Activated naive CD8-positive, alpha-beta T cell treated with anti-CD3 and anti-CD28 coated beads, Interleukin-2, amount 10 ng/mL, durations not matched to agents 7 days and 5 days (primary cell): ENCODE measurements at regions not wholly inside any gene's neighbourhood (a gene's known extent, or its start where the extent isn't known, plus 50 kb on each side); places are given as distances from the start of the nearest gene placed in this dataset.
"Not testable (repeated sequence)": the region's sequence is repeated elsewhere in the genome, so short reads cannot be mapped to it uniquely, and the experiment has no call there.

Source experiments
- ATAC-seq: fragments of 150-1000 bp; cut with Tn5 transposase; one replicate; pipeline ENCODE4 v1.10.0; 2021; ENCODE audit warnings: low read depth, moderate library complexity
- POLR2A ChIA-PET: fragments of 350-600 bp; sonication (Branson Sonifier 250); formaldehyde crosslinking; loops from one replicate; lab custom pipeline; 2021; ENCODE audit warnings: antibody characterized with exemption; lab: Charles Lee
- DNase-seq: peaks from one replicate; pipeline ENCODE4 v3.0.0; 2021
- H3K27ac Mint-ChIP-seq: one replicate; pipeline ENCODE4 v1.8.0; 2022; ENCODE audit warnings: mild to moderate bottlenecking, mixed read lengths
- H3K27me3 Mint-ChIP-seq: one replicate; pipeline ENCODE4 v1.8.0; 2022; ENCODE audit warnings: mild to moderate bottlenecking, moderate library complexity, mixed read lengths
- H3K36me3 Mint-ChIP-seq: one replicate; pipeline ENCODE4 v1.8.0; 2021; ENCODE audit warnings: mild to moderate bottlenecking, mixed read lengths
- H3K4me1 Mint-ChIP-seq: one replicate; pipeline ENCODE4 v1.8.0; 2021; ENCODE audit warnings: mixed read lengths
- H3K4me3 Mint-ChIP-seq: one replicate; pipeline ENCODE4 v1.8.0; 2022; ENCODE audit warnings: mild to moderate bottlenecking, moderate library complexity, mixed read lengths
- H3K9me3 Mint-ChIP-seq: one replicate; pipeline ENCODE4 v1.8.0; 2021; ENCODE audit warnings: mixed read lengths

DNA sequence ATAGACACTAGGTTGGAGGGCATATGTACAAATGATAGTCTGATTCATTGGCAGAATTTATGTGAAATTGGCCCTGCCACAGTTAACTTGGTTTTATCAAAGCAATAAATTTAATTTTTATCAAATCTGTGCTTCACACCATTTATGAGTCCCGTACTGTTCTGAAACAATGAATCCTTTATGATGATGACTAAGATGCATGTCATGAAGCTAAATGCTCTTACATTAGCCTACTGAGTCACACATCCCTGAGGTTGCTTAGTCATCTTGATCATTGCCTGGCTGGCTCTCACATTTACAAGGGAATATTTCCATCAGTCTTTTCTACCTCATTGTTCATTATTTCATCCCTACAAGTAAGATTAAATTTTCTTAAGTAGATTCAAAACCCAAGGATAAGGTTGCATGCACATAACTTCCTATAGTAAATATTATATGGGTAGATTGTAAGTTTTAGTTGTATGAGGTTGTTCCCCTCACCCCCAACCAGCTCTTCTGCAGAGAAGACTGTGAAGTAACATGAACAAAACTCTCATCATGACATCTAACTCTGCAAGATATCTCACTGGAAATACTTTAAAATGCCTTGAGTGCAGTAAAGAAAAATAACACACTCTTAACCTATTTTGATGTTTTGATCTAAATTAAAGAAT lies 170.7 kb downstream of the CYB561 start:
- peaks cover 2% of the 10 kb centered on the region for H3K9me3 Mint-ChIP-seq
- ATAC-seq, result no peak

DNA sequence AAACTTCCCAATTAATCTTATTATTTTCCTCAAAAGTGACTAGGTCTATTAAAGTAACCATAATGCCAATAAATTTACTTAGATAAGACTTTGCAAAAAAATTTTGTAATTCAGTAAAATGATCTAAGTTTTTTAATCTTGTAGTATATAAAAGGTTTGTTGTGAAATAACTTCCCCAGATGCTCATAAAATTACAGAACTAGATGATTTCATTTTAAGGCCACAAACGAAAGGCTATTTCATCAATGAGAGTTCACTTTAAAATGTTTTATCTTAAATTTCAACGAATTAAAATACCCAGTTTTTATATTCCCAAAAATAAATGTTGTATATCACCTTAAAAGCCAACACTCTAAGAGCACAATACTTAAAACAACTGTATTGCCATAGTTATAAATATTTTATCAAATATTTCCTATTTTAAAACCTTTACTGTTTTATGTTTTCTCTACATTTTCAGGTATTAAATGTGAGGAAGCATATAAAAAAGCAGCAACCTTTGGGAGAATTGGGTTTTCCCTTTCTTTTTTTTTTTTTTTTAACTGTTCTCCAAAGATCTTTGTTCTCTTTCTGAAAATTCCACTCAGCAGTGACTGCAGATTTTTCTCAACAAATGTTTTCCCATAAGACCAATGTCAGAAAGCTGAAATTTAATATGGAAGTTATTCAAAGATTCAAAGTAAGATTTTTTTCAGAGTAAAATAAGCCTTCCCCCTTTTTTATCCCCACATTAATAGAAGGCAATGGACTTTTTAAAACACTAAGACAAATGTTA lies 169.9 kb downstream of the CYB561 start:
- no peak for DNase-seq
- POLR2A ChIA-PET, result no interaction called here
- no peak overlapping the region for H3K4me3 Mint-ChIP-seq

More for the DNA sequence above, 170.7 kb downstream of the CYB561 start:
- H3K4me1 Mint-ChIP-seq, result peaks cover 11% of the 10 kb centered on the region
- POLR2A ChIA-PET, result no interaction called here
- no peaks in the 10 kb centered on the region for H3K36me3 Mint-ChIP-seq
- H3K27me3 Mint-ChIP-seq, result no peaks in the 10 kb centered on the region
- no peak for DNase-seq
- H3K4me3 Mint-ChIP-seq, result no peak overlapping the region
- H3K27ac Mint-ChIP-seq, result no peak overlapping the region

DNA sequence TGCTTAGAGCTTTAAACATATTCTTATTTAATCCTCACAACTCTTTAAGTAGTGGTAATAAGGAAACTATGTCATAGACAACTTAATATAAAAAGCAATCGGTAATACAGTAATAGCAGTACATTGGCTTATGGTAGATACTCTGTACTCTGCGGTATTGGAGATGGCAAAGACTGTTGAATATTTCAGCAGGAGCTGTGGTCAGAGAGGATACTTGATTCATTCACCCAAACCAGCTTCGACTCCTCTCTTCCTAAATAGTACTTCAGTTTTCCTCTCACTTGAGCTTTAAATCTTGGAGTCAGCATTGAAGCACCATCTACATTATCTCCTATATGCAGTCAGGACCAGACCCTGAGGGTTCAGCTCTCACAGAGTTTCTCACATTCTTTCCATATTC lies 169.3 kb downstream of the CYB561 start:
- DNase-seq (no peak), ATAC-seq (no peak)
- Mint-ChIP-seq H3K4me3 (no peak overlapping the region), H3K4me1 (peaks cover 11% of the 10 kb centered on the region), H3K36me3 (no peaks in the 10 kb centered on the region), H3K27me3 (no peaks in the 10 kb centered on the region), H3K9me3 (peaks cover 2% of the 10 kb centered on the region), H3K27ac (no peak overlapping the region)
- POLR2A ChIA-PET, result no interaction called here

More for the DNA sequence above, 169.9 kb downstream of the CYB561 start:
- Mint-ChIP-seq H3K27me3 (no peaks in the 10 kb centered on the region), H3K36me3 (no peaks in the 10 kb centered on the region), H3K9me3 (peaks cover 2% of the 10 kb centered on the region), H3K4me1 (peaks cover 11% of the 10 kb centered on the region), H3K27ac (no peak overlapping the region)
- no peak for ATAC-seq

DNA sequence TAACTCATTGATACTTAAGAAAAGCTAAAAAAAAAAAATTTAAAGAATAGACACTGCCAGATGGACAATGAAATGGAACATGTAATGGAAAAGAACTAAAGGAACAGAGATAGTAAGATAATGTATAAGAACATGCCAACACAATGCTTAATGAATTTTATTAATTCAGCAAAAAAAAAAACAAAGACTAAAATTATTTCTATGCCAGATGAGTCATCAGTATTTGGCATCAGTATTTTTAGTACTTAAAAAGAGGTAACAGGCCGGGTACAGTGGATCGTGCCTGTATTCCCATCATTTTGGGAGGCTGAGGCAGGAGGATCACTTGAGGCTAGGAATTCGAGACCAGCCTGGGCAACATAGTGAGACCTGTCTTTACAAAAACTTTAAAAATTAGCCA lies 168.5 kb downstream of the CYB561 start:
- H3K27ac Mint-ChIP-seq, result no peak overlapping the region
- no peak for ATAC-seq
- no peak for DNase-seq
- H3K36me3 Mint-ChIP-seq, result no peaks in the 10 kb centered on the region
- peaks cover 11% of the 10 kb centered on the region for H3K4me1 Mint-ChIP-seq
- no peak overlapping the region for H3K4me3 Mint-ChIP-seq
- H3K9me3 Mint-ChIP-seq, result peaks cover 2% of the 10 kb centered on the region
- H3K27me3 Mint-ChIP-seq, result no peaks in the 10 kb centered on the region
- POLR2A ChIA-PET, result no interaction called here

DNA sequence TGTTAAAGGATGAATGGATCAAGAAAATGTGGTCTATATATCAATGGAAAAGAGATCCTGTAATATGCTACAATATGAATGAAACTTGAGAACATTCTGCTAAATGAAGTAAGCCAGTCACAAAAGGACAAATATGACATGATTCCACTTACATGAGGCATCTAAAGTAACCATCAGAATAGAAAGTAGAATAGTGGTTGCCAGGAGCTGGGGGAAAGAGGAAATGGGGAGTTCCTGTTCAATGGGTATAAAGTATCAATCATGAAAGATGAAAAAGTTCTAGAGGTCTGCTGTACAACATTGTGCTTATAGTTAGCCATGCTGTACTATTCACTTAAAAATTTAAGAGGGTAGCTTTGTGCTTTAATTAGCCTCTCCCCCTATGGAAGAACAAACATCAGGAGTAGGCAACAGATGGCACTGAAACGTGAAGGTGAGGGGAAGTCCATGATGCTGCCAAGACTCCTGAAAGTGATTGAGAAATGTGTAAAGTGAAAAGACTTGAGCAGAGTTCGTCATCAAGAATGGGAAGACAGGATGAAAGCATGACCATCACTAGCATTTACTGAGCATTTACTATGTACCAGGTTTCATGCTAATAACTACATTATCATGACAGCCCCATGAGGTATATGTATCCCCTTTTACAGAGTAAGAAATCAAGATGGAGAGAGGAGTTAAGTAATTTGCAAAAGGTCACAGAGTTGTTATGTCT lies 167.2 kb downstream of the CYB561 start:
- peaks cover 11% of the 10 kb centered on the region for H3K4me1 Mint-ChIP-seq
- no peaks in the 10 kb centered on the region for H3K36me3 Mint-ChIP-seq
- ATAC-seq (no peak), DNase-seq (no peak)
- peaks cover 3% of the 10 kb centered on the region for H3K9me3 Mint-ChIP-seq
- POLR2A ChIA-PET, result no interaction called here
- no peak overlapping the region for H3K27ac Mint-ChIP-seq
- H3K4me3 Mint-ChIP-seq, result no peak overlapping the region
- H3K27me3 Mint-ChIP-seq, result no peaks in the 10 kb centered on the region

DNA sequence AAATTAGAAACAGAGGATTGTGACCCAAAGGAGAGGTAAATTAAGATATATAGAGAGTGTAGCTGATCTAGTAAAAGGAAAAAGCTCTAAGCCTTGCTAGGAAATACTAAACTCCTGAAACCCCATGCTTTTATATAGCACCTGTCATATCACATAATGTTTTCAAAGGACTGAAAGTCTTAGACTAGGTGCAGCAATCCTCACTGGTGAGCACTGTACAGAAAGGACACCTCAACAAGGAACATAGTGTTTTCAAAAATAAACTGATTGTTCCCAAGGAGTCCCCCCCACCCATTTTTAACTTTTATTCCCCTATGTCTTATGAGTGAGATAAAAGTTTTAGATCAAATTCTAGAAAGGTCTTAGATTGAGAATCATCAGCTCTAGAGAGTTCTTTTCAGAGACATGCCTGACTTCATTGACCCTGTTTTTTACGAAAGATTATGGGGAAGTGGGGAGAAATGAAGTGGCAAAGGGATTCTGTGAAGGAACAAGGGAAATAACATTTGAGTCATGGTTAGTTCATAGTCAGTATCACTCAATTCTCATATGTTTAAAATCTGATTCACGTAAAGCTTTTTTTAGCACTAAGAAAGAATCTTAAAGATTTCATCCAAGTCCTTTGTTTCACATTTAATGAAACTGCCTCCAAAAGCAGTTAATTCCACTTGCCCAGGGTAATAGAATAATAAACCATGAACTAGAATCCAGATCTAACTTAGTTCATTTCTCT lies 166.4 kb downstream of the CYB561 start:
- H3K4me3 Mint-ChIP-seq, result no peak overlapping the region
- H3K27ac Mint-ChIP-seq, result no peak overlapping the region
- POLR2A ChIA-PET, result no interaction called here
- H3K4me1 Mint-ChIP-seq, result peaks cover 11% of the 10 kb centered on the region
- no peak for DNase-seq
- no peak for ATAC-seq
- peaks cover 2% of the 10 kb centered on the region for H3K9me3 Mint-ChIP-seq
- no peaks in the 10 kb centered on the region for H3K36me3 Mint-ChIP-seq
- no peaks in the 10 kb centered on the region for H3K27me3 Mint-ChIP-seq

DNA sequence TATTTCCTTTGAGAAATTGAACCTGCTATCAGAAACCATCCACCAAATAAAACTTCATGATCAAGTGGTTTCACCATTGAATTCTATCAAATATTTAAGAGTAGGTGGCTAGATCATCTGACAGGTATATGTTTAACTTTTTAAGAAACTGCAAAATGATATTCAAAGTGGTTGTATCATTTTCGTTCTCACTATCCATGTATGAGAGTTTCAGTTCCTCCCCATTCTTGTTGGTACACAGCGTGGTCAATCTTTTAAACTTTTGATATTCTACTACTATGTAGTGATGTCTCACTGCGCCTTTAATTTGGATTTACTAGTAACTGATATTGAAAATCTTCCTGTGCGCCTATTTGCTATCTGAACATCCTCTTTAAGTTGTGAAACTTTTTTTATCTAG lies 163.7 kb downstream of the CYB561 start:
- POLR2A ChIA-PET, result no interaction called here
- H3K36me3 Mint-ChIP-seq, result no peaks in the 10 kb centered on the region
- ATAC-seq (no peak), DNase-seq (no peak)
- H3K4me1 Mint-ChIP-seq, result peaks cover 8% of the 10 kb centered on the region
- no peak overlapping the region for H3K27ac Mint-ChIP-seq
- H3K9me3 Mint-ChIP-seq, result peaks cover 11% of the 10 kb centered on the region
- H3K27me3 Mint-ChIP-seq, result no peaks in the 10 kb centered on the region
- no peak overlapping the region for H3K4me3 Mint-ChIP-seq

DNA sequence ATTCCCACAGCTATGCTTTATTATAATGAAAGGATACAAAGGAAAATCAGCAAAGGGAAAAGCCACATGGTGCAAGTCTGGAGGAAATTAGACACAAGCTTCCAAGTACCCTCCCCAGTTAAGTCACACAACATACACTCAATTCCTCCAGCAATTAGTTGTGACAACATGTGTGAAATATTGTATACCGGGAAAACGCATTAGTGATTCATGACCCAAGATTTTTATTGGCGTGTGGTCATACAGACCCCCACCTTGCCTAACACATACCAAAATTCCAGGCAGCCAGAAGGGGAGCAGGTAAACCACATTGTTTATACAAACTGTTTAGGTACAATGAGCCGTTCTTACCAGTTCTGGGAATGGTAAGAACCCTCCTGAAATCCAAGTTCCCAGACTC lies 160.6 kb downstream of the CYB561 start:
- no peak for DNase-seq
- Mint-ChIP-seq H3K27ac (no peak overlapping the region), H3K4me1 (no peaks in the 10 kb centered on the region), H3K36me3 (peaks cover 1% of the 10 kb centered on the region), H3K4me3 (no peak overlapping the region), H3K27me3 (no peaks in the 10 kb centered on the region), H3K9me3 (peaks cover 19% of the 10 kb centered on the region)
- POLR2A ChIA-PET, result no interaction called here
- ATAC-seq, result no peak

DNA sequence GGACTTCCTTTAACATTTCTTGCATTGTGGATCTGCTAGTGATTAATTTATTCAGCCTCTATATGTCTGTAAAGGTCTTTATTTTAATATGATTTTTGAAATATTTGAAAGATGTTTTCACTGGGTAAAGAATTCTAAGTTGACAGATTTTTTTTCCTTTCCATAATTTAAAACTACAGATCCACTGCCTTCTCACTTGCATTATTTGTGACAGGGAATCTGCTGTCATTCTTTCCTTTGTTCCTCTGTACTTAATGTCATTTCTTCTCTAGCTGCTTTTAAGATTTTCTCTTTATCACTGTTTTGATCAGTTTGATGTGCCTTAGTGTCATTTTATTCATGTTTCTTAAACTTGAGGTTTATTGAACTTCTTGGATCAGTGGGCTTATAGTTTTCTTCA lies 159.9 kb downstream of the CYB561 start:
- Mint-ChIP-seq H3K4me3 (no peak overlapping the region), H3K9me3 (peaks cover 19% of the 10 kb centered on the region), H3K4me1 (no peaks in the 10 kb centered on the region), H3K27ac (no peak overlapping the region), H3K36me3 (peaks cover 1% of the 10 kb centered on the region), H3K27me3 (no peaks in the 10 kb centered on the region)
- ATAC-seq (no peak), DNase-seq (no peak)
- POLR2A ChIA-PET, result no interaction called here

DNA sequence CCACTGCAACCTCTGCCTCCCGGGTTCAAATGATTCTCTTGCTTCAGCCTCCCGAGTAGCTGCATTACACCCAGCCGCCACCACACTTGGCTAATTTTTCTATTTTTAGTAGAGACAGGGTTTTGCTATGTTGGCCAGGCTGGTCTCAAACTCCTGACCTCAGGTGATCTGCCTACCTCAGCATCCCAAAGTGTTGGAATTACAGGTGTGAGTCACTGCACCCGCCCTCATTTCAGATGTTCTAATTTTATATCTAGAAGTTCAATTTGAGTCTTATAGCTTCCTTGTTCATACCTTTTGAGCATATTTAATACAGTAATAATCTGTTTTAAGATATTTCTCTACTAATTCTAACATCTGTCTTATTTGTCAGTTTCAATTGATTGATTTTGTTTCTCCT lies 159.1 kb downstream of the CYB561 start:
- H3K27ac Mint-ChIP-seq, DNase-seq, H3K27me3 Mint-ChIP-seq, POLR2A ChIA-PET, H3K36me3 Mint-ChIP-seq, H3K4me1 Mint-ChIP-seq, H3K4me3 Mint-ChIP-seq, ATAC-seq: not testable (repeated sequence)
- peaks cover 19% of the 10 kb centered on the region for H3K9me3 Mint-ChIP-seq

DNA sequence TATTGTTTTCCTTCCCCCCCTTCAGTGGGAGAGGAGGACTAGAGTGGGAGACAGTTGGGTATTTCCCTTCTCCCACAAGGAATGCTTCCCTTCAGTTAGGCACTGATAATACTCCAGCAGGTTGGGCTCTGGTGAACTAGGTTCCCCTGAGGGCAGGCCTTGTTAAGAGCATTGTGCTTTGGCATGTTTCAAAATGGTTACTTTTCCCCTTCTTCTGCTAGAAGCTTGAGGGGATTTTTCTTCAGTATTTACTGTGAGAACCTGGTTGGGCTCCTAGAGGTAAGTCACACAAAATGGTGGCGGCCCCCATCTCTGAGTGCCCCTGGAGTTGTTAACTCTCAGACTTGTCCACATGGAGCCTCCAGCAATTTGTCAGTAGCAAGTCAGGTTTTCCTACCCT lies 156.2 kb downstream of the CYB561 start:
- DNase-seq (no peak), ATAC-seq (no peak)
- Mint-ChIP-seq H3K27me3 (no peaks in the 10 kb centered on the region), H3K27ac (no peak overlapping the region), H3K9me3 (peaks cover 22% of the 10 kb centered on the region), H3K4me3 (no peak overlapping the region), H3K36me3 (peaks cover 5% of the 10 kb centered on the region), H3K4me1 (no peaks in the 10 kb centered on the region)
- POLR2A ChIA-PET, result no interaction called here

DNA sequence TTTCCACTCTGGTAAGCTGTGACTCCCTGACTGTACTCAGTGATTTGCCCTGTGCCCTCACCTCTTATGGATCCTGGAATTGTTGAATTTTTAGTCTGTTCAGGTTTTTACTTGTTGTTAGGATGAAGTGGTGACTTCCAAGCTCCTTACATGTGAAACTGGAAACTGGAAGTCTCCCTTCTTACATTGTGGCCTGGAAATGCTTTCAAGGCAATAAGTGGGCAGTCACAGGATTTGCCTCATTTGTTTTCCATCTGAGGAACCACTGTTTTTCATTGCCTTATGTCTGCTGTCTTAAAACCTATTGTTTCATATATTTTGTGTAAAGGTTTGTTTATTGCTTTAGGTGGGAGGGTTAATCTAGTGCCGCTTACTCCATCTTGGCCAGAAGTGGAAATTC lies 155.8 kb downstream of the CYB561 start:
- Mint-ChIP-seq H3K4me3 (no peak overlapping the region), H3K9me3 (peaks cover 20% of the 10 kb centered on the region), H3K36me3 (peaks cover 5% of the 10 kb centered on the region), H3K4me1 (no peaks in the 10 kb centered on the region), H3K27ac (no peak overlapping the region), H3K27me3 (no peaks in the 10 kb centered on the region)
- POLR2A ChIA-PET, result no interaction called here
- ATAC-seq, result no peak
- DNase-seq, result no peak

DNA sequence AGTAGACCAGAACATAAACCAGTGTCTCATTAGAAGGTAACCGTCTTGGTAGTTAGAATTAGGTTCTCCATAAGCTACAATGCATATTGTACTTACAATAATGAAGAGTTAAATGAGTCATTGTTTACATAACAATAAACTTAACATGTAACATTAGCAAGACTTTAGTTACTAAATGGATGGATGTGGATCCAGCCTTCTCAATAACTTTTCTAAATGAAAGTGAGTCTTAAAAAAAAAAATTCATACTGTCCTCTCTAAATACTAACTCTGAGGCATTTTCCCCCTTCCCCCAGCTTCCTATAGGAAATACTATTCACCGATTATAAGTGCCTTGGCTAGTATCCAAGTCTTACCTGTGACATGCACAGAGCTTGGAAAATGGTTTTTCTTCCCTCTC lies 155.3 kb downstream of the CYB561 start:
- POLR2A ChIA-PET, result no interaction called here
- peaks cover 18% of the 10 kb centered on the region for H3K9me3 Mint-ChIP-seq
- H3K4me3 Mint-ChIP-seq, result no peak overlapping the region
- H3K27ac Mint-ChIP-seq, result no peak overlapping the region
- peaks cover under 1% of the 10 kb centered on the region for H3K4me1 Mint-ChIP-seq
- ATAC-seq, result no peak
- peaks cover 6% of the 10 kb centered on the region for H3K36me3 Mint-ChIP-seq
- no peaks in the 10 kb centered on the region for H3K27me3 Mint-ChIP-seq
- DNase-seq, result no peak
